Amniotic stem cell (primary cell): ENCODE measurements at regions not wholly inside any gene's neighbourhood (a gene's known extent, or its start where the extent isn't known, plus 50 kb on each side); places are given as distances from the start of the nearest gene placed in this dataset.

Experiments
- DNase-seq: peaks from one replicate; lab custom pipeline; 2025; lab: John Stamatoyannopoulos, UW

- no peak for DNase-seq
Measured at GRCh38 chr3:130260918-130261317, 84.6 kb upstream of the COL6A5 start.

GRCh38 chr3:130263708-130264107, 81.8 kb upstream of the COL6A5 start:
- no peak for DNase-seq

GRCh38 chr3:130266817-130267216, 78.7 kb upstream of the COL6A5 start:
- no peak for DNase-seq

GRCh38 chr3:130276203-130276803, 69.2 kb upstream of the COL6A5 start:
- peak; percentile 51 for DNase-seq

GRCh38 chr3:130288670-130289069, 56.8 kb upstream of the COL6A5 start:
- DNase-seq: no peak

GRCh38 chr3:130291148-130291547, 54.3 kb upstream of the COL6A5 start:
- DNase-seq: no peak

GRCh38 chr3:130293247-130293646, 52.2 kb upstream of the COL6A5 start:
- no peak for DNase-seq
